ENCODE measurements at regions not wholly inside any gene's neighbourhood (a gene's known extent, or its start where the extent isn't known, plus 50 kb on each side); places are given as distances from the start of the nearest gene placed in this dataset.

DNA sequence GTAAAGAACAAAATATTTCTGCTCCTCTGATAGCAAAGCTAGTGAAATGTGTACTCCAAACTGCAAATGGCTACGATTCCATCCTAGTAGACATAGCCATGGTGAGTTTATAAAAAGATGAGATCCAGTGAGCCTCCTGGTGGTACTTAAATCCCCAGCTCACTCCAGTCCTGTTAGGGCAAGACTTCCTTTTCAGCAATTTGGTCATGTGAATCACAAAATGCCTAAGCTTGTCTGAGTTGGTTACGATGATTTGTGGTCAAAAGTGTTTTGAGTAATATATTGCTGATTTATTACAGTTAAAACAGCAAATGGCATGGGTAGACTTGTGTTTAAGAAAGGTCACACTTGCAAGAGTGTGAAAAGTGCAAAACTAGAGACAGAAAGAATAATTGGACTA, 102.7 kb upstream of the NAV3 start:
- no peak for TF ChIP-seq POLR2A (IDR thresholded peaks at IDR 0.05; ENCODE audit: low read depth, low read length)
- TF ChIP-seq POLR2AphosphoS5 (IDR thresholded peaks at IDR 0.05; ENCODE audit: low read depth, low read length) = no peak
- no peak for TF ChIP-seq TAF1 (IDR thresholded peaks at IDR 0.05; ENCODE audit: borderline replicate concordance, low read depth, low read length)

All from GM12892 (cell line).